GM12878 (cell line): ENCODE measurements at regions not wholly inside any gene's neighbourhood (a gene's known extent, or its start where the extent isn't known, plus 50 kb on each side); places are given as distances from the start of the nearest gene placed in this dataset.

Experiments used
- EP300 ChIP-seq, 2 experiments: fragments of 150-350 bp in 1 of 2; IDR thresholded peaks; 2 replicates each; pipeline ENCODE4 v1.6.1; 2011 to 2012; ENCODE audit warnings: low read depth in 2 of 2, low read length in 2 of 2, borderline replicate concordance in 1 of 2, improper control_type of control experiment in 1 of 2, inconsistent platforms in 1 of 2; ENCODE audit not compliant: control insufficient read depth in 1 of 2
- FOXK2 ChIP-seq: fragments of 450-650 bp; IDR thresholded peaks from 2 replicates; pipeline ENCODE4 v1.6.1; 2017; ENCODE audit warnings: mild to moderate bottlenecking, moderate library complexity
- HDGF ChIP-seq: fragments of 450-650 bp; IDR thresholded peaks from 2 replicates; pipeline ENCODE4 v1.6.1; 2016; ENCODE audit warnings: antibody characterized with exemption
- POLR2AphosphoS5 ChIP-seq: IDR thresholded peaks from 2 replicates; pipeline ENCODE4 v1.6.1; 2011; ENCODE audit warnings: mild to moderate bottlenecking, low read length, inconsistent platforms
- SRF ChIP-seq, 2 experiments: IDR thresholded peaks; 2 replicates each; pipeline ENCODE4 v1.6.1; 2011; ENCODE audit warnings: low read depth in 2 of 2, low read length in 2 of 2, mild to moderate bottlenecking in 1 of 2, moderate library complexity in 1 of 2
- TAF1 ChIP-seq: IDR thresholded peaks from 2 replicates; pipeline ENCODE4 v1.6.1; 2011; ENCODE audit warnings: mild to moderate bottlenecking, low read depth, low read length, borderline replicate concordance
- TCF12 ChIP-seq: IDR thresholded peaks from 2 replicates; pipeline ENCODE4 v1.6.1; 2011; ENCODE audit warnings: low read depth, mild to moderate bottlenecking, low read length
- TF ChIP-seq, protein P1 (sequence below): IDR thresholded peaks from 2 replicates; pipeline ENCODE4 v1.6.1; 2011; ENCODE audit warnings: low read depth, mild to moderate bottlenecking, low read length, moderate library complexity, borderline replicate concordance; ENCODE audit errors: extremely low read depth

DNA sequence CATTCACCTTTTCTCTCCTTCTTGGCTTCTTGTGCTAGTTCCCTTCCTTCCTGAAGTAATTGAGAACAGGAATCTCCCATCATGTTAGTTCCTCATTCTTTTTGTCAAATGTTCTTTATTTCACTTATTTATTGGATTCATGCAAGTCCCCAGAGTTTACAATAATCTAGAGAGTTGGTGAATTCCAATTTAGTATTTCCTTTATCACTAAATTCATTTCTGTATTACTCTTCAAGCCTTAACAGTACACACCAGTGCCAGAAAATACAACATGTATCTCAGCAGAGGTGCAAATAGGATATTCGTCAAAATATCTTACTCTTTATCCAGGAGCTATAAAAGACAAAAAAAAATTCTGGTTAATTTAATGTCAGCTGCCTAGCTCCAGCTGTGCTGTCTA lies 121.9 kb upstream of the SETBP1 start:
- TF ChIP-seq TCF12 = no peak
- TF ChIP-seq FOXK2 = no peak
- no peak for TF ChIP-seq POLR2AphosphoS5
- TF ChIP-seq, protein P1, sequence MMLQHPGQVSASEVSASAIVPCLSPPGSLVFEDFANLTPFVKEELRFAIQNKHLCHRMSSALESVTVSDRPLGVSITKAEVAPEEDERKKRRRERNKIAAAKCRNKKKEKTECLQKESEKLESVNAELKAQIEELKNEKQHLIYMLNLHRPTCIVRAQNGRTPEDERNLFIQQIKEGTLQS = no peak
- no peak for TF ChIP-seq EP300 (IDR thresholded peaks at IDR 0.05; ENCODE audit: borderline replicate concordance in 1 of 2, control insufficient read depth in 1 of 2, low read depth in 2 of 2, low read length in 2 of 2)
- no peak for TF ChIP-seq TAF1
- no peak for TF ChIP-seq HDGF
- TF ChIP-seq SRF (IDR thresholded peaks at IDR 0.05; ENCODE audit: low read depth in 2 of 2, low read length in 2 of 2) = no peak
